GM12878 (cell line): ENCODE measurements at regions not wholly inside any gene's neighbourhood (a gene's known extent, or its start where the extent isn't known, plus 50 kb on each side); places are given as distances from the start of the nearest gene placed in this dataset.
A peak's percentile ranks its signal among the peaks of the same experiment; 100 is the strongest.

Experiments used
- ATAC-seq: fragments of 200-7000 bp; cut with Tn5 transposase; 3 replicates; pipeline ENCODE4 v1.9.1; 2020; ENCODE audit warnings: mild to moderate bottlenecking, moderate library complexity
- BruUV-seq: library from RNA; stranded (reverse); fragments of 400-500 nt; replicated peaks from 2 replicates; lab custom pipeline; 2021; lab: Mats Ljungman, UMichigan
- CTCF ChIA-PET: fragments of 300-600 bp; sonication (Branson Sonifier 250); formaldehyde crosslinking; extraction: SDS; loops from one replicate; lab custom pipeline; 2021; ENCODE audit warnings: inconsistent platforms; lab: Yijun Ruan, JAX
- POLR2A ChIA-PET: fragments of 350-600 bp; formaldehyde crosslinking; extraction: SDS; loops from one replicate; lab custom pipeline; 2021; ENCODE audit warnings: inconsistent platforms; lab: Charles Lee
- RAD21 ChIA-PET: fragments of 300-600 bp; sonication (Branson Sonifier 250); formaldehyde crosslinking; loops from one replicate; lab custom pipeline; 2023; ENCODE audit warnings: antibody characterized with exemption; ENCODE audit not compliant: unreplicated experiment; lab: Charles Lee
- SMC1A ChIA-PET: fragments of 300-600 bp; sonication (Branson Sonifier 250); formaldehyde crosslinking; loops from one replicate; lab custom pipeline; 2023; ENCODE audit not compliant: unreplicated experiment, uncharacterized antibody; lab: Charles Lee
- DNase-seq: peaks from one replicate; pipeline ENCODE4 v3.0.0-alpha.2; 2011; ENCODE audit warnings: low read depth, low spot score
- FAIRE-seq: peaks from 3 replicates; lab custom pipeline; 2011; peaks lifted over from hg19 to GRCh38; lab: Jason Lieb, UNC
- H2AFZ ChIP-seq: 2 replicates; pipeline ENCODE4 v1.6.0; 2011; ENCODE audit warnings: low read depth, low read length, control low read depth; ENCODE audit not compliant: control insufficient read depth
- H3K27ac ChIP-seq: 2 replicates; pipeline ENCODE4 v1.5.1; 2011; ENCODE audit warnings: control low read depth; ENCODE audit not compliant: control insufficient read depth, insufficient read depth
- H3K27me3 ChIP-seq, 2 experiments: replicated peaks in 1 of 2; 2 replicates each; pipeline versions ENCODE4 v1.6.0 to v1.6.1; 2011; ENCODE audit warnings: low read length in 1 of 2; ENCODE audit not compliant: control insufficient read depth in 2 of 2, insufficient read depth in 2 of 2
- H3K36me3 ChIP-seq, 2 experiments: 2 replicates each; pipeline ENCODE4 v1.5.1; 2011; ENCODE audit warnings: low read length in 1 of 2; ENCODE audit not compliant: control insufficient read depth in 2 of 2, insufficient read depth in 2 of 2
- H3K4me1 ChIP-seq: 2 replicates; pipeline ENCODE4 v1.6.1; 2011; ENCODE audit warnings: mild to moderate bottlenecking, low read length, moderate library complexity, mixed read lengths; ENCODE audit not compliant: control insufficient read depth, insufficient read depth
- H3K4me2 ChIP-seq: 2 replicates; pipeline ENCODE4 v1.6.0; 2011; ENCODE audit warnings: control low read depth; ENCODE audit not compliant: control insufficient read depth, insufficient read depth
- H3K4me3 ChIP-seq: fragments of 200-600 bp; sonication (generic); 2 replicates; pipeline ENCODE4 v1.5.1; 2016
- H3K79me2 ChIP-seq: 2 replicates; pipeline ENCODE4 v1.6.0; 2011; ENCODE audit warnings: low read length; ENCODE audit not compliant: control insufficient read depth, insufficient read depth
- H3K9ac ChIP-seq: 2 replicates; pipeline ENCODE4 v1.8.0; 2011; ENCODE audit warnings: low read length, control low read depth, mixed read lengths; ENCODE audit not compliant: control insufficient read depth, insufficient read depth
- H3K9me3 ChIP-seq: replicated peaks from 3 replicates; pipeline ENCODE4 v1.5.1; 2011; ENCODE audit warnings: mild to moderate bottlenecking, low read length; ENCODE audit not compliant: control insufficient read depth, insufficient read depth
- H4K20me1 ChIP-seq: 2 replicates; pipeline ENCODE4 v1.6.0; 2011; ENCODE audit not compliant: control insufficient read depth, insufficient read depth
- GATAD2B ChIP-seq: fragments of 450-650 bp; conservative IDR thresholded peaks from 2 replicates; pipeline ENCODE4 v1.6.1; 2017; ENCODE audit warnings: low read depth, mild to moderate bottlenecking, moderate library complexity
- RBBP5 ChIP-seq: fragments of 200-600 bp; sonication (generic); conservative IDR thresholded peaks from 2 replicates; pipeline ENCODE4 v1.6.1; 2016
- RELA ChIP-seq: fragments of 450-650 bp; IDR thresholded peaks from 2 replicates; pipeline ENCODE4 v1.8.0; 2014; ENCODE audit warnings: borderline replicate concordance; ENCODE audit not compliant: partially characterized antibody
- SMAD1 ChIP-seq: fragments of 450-650 bp; IDR thresholded peaks from 2 replicates; pipeline ENCODE4 v1.6.1; 2018; ENCODE audit warnings: mild to moderate bottlenecking, low read depth; ENCODE audit not compliant: partially characterized antibody
- SMC3 ChIP-seq: IDR thresholded peaks from 2 replicates; pipeline ENCODE4 v1.6.1; 2011; ENCODE audit warnings: low read length, improper control_type of control experiment, borderline replicate concordance
- TAF1 ChIP-seq: IDR thresholded peaks from 2 replicates; pipeline ENCODE4 v1.6.1; 2011; ENCODE audit warnings: mild to moderate bottlenecking, low read depth, low read length, borderline replicate concordance
- TCF12 ChIP-seq: IDR thresholded peaks from 2 replicates; pipeline ENCODE4 v1.6.1; 2011; ENCODE audit warnings: low read depth, mild to moderate bottlenecking, low read length
- ZBED1 ChIP-seq: IDR thresholded peaks from 2 replicates; pipeline ENCODE4 v1.6.1; 2016; ENCODE audit warnings: borderline replicate concordance
- WGBS: methylation state at CpG from one replicate; pipeline ENCODE4 v1.1.6; 2016; ENCODE audit warnings: low lambda C conversion rate; ENCODE audit not compliant: insufficient replicate concordance, insufficient coverage; ENCODE audit errors: missing lambda C conversion rate; 5-methylcytosine and 5-hydroxymethylcytosine counted together
- in situ Hi-C: fragments of 300-500 bp; cut with MboI; formaldehyde crosslinking; loops from 9 replicates; pipeline ENCODE4 v1.14.3; 2018; ENCODE audit warnings: mixed read lengths
- intact Hi-C: fragments of 100-400 bp; cut with micrococcal nuclease; formaldehyde crosslinking; loops from one replicate; pipeline ENCODE4 v1.14.2; 2022; ENCODE audit not compliant: unreplicated experiment
- TF ChIP-seq, protein P1 (sequence below): fragments of 450-650 bp; IDR thresholded peaks from 2 replicates; pipeline ENCODE4 v1.6.1; 2016; ENCODE audit warnings: mild to moderate bottlenecking
- TF ChIP-seq, protein P2 (sequence below): fragments of 450-650 bp; formaldehyde crosslinking; IDR thresholded peaks from 2 replicates; pipeline ENCODE4 v1.4.0; 2022; ENCODE audit warnings: mild to moderate bottlenecking, moderate library complexity
- TF ChIP-seq, protein P3 (sequence below): fragments of 150-350 bp; IDR thresholded peaks from 2 replicates; pipeline ENCODE4 v1.6.1; 2014; ENCODE audit warnings: mild to moderate bottlenecking, low read depth, low read length

GRCh38 chr4:108333353-108333942 lies 164.7 kb upstream of the LEF1 start:
- no peak overlapping the region for H3K4me3 ChIP-seq
- TF ChIP-seq, protein P1, sequence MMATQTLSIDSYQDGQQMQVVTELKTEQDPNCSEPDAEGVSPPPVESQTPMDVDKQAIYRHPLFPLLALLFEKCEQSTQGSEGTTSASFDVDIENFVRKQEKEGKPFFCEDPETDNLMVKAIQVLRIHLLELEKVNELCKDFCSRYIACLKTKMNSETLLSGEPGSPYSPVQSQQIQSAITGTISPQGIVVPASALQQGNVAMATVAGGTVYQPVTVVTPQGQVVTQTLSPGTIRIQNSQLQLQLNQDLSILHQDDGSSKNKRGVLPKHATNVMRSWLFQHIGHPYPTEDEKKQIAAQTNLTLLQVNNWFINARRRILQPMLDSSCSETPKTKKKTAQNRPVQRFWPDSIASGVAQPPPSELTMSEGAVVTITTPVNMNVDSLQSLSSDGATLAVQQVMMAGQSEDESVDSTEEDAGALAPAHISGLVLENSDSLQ = peak; percentile 52
- no peak for TF ChIP-seq RBBP5
- H4K20me1 ChIP-seq = no peaks in the 10 kb centered on the region
- RAD21 ChIA-PET = no interaction called here
- CTCF ChIA-PET = no interaction called here
- no peak overlapping the region for H2AFZ ChIP-seq
- no peak overlapping the region for H3K27ac ChIP-seq
- H3K36me3 ChIP-seq = no peaks in the 10 kb centered on the region
- H3K9me3 ChIP-seq = no peaks in the 10 kb centered on the region
- POLR2A ChIA-PET = interaction anchor here (0.6 to 0.7 kb wide), 2 partner anchors 39 to 215 kb away, joined by 7 to 9 read pairs; no protein-coding TSS in a partner anchor
- H3K9ac ChIP-seq = no peak overlapping the region
- DNase-seq = no peak
- no peak for FAIRE-seq
- no peak overlapping the region for H3K4me2 ChIP-seq
- WGBS = 8% methylated on average over 7 of the region's 7 CpGs
- no peaks in the 10 kb centered on the region for H3K4me1 ChIP-seq
- H3K27me3 ChIP-seq = no peaks in the 10 kb centered on the region
- no TSS peak for BruUV-seq
- intact Hi-C loops = no loop called here
- H3K79me2 ChIP-seq = no peaks in the 10 kb centered on the region
- in situ Hi-C loops = no loop called here
- SMC1A ChIA-PET = no interaction called here
- ATAC-seq = no peak; the same call in 1 of the 3 replicates

GRCh38 chr4:108331905-108332632 lies 163.3 kb upstream of the LEF1 start:
- POLR2A ChIA-PET = no interaction called here
- CTCF ChIA-PET = no interaction called here
- FAIRE-seq (no peak), ATAC-seq (no peak), DNase-seq (no peak)
- BruUV-seq = no TSS peak
- Histone ChIP-seq H3K27ac (no peak overlapping the region), H3K9me3 (no peaks in the 10 kb centered on the region), H3K9ac (no peak overlapping the region), H3K4me2 (no peak overlapping the region), H3K4me1 (no peaks in the 10 kb centered on the region), H3K79me2 (no peaks in the 10 kb centered on the region), H3K36me3 (no peaks in the 10 kb centered on the region), H3K4me3 (no peak overlapping the region), H2AFZ (no peak overlapping the region), H4K20me1 (no peaks in the 10 kb centered on the region), H3K27me3 (no peaks in the 10 kb centered on the region)
- in situ Hi-C loops = no loop called here
- intact Hi-C loops = no loop called here
- SMC1A ChIA-PET = no interaction called here
- RAD21 ChIA-PET = no interaction called here
- 8% methylated on average over 5 of the region's 5 CpGs for WGBS
- no peak for TF ChIP-seq SMAD1
- no peak for TF ChIP-seq SMC3
- no peak for TF ChIP-seq RELA
- no peak for TF ChIP-seq ZBED1
- no peak for TF ChIP-seq TCF12
- TF ChIP-seq TAF1 = no peak
- TF ChIP-seq GATAD2B = no peak
- TF ChIP-seq, protein P2, sequence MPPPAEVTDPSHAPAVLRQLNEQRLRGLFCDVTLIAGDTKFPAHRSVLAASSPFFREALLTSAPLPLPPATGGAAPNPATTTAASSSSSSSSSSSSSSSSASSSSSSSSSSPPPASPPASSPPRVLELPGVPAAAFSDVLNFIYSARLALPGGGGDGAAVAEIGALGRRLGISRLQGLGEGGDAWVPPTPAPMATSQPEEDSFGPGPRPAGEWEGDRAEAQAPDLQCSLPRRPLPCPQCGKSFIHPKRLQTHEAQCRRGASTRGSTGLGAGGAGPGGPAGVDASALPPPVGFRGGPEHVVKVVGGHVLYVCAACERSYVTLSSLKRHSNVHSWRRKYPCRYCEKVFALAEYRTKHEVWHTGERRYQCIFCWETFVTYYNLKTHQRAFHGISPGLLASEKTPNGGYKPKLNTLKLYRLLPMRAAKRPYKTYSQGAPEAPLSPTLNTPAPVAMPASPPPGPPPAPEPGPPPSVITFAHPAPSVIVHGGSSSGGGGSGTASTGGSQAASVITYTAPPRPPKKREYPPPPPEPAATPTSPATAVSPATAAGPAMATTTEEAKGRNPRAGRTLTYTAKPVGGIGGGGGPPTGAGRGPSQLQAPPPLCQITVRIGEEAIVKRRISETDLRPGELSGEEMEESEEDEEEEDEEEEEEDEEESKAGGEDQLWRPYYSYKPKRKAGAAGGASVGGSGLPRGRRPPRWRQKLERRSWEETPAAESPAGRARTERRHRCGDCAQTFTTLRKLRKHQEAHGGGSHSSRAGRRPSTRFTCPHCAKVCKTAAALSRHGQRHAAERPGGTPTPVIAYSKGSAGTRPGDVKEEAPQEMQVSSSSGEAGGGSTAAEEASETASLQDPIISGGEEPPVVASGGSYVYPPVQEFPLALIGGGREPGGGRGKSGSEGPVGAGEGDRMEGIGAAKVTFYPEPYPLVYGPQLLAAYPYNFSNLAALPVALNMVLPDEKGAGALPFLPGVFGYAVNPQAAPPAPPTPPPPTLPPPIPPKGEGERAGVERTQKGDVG (CRISPR knock-in tag) = no peak
- TF ChIP-seq, protein P3, sequence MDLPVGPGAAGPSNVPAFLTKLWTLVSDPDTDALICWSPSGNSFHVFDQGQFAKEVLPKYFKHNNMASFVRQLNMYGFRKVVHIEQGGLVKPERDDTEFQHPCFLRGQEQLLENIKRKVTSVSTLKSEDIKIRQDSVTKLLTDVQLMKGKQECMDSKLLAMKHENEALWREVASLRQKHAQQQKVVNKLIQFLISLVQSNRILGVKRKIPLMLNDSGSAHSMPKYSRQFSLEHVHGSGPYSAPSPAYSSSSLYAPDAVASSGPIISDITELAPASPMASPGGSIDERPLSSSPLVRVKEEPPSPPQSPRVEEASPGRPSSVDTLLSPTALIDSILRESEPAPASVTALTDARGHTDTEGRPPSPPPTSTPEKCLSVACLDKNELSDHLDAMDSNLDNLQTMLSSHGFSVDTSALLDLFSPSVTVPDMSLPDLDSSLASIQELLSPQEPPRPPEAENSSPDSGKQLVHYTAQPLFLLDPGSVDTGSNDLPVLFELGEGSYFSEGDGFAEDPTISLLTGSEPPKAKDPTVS = no peak
